Adrenal gland (tissue), 5 donors: ENCODE measurements at regions not wholly inside any gene's neighbourhood (a gene's known extent, or its start where the extent isn't known, plus 50 kb on each side); places are given as distances from the start of the nearest gene placed in this dataset.

Experiments
- CTCF ChIP-seq, 6 experiments: fragments of 450-650 bp in 4 of 6; fragments of 200-600 bp in 2 of 6; sonication (generic) in 1 of 6; IDR thresholded peaks; 1 replicate in 5 of 6; 2 replicates in 1 of 6; pipeline versions ENCODE4 v1.5.1 to v1.8.0; 2016 to 2021; ENCODE audit warnings: antibody characterized with exemption in 6 of 6, mild to moderate bottlenecking in 2 of 6, moderate library complexity in 1 of 6
- POLR2A ChIP-seq, 2 donors: fragments of 450-650 bp; IDR thresholded peaks; one replicate each; pipeline ENCODE4 v1.6.1; 2017; ENCODE audit warnings: antibody characterized with exemption in 2 of 2, mild to moderate bottlenecking in 2 of 2, moderate library complexity in 1 of 2
- donor health status: DM: no; HTN: no; CAD: no.

- TF ChIP-seq CTCF (IDR thresholded peaks at IDR 0.05) (no peak), POLR2A (IDR thresholded peaks at IDR 0.05) (no peak)
These were observed 282.5 kb upstream of the SALL1 start for GRCh38 chr16:51433599-51433998.
